ENCODE measurements at regions not wholly inside any gene's neighbourhood (a gene's known extent, or its start where the extent isn't known, plus 50 kb on each side); places are given as distances from the start of the nearest gene placed in this dataset.
"Not testable (repeated sequence)": the region's sequence is repeated elsewhere in the genome, so short reads cannot be mapped to it uniquely, and the experiment has no call there.

DNA sequence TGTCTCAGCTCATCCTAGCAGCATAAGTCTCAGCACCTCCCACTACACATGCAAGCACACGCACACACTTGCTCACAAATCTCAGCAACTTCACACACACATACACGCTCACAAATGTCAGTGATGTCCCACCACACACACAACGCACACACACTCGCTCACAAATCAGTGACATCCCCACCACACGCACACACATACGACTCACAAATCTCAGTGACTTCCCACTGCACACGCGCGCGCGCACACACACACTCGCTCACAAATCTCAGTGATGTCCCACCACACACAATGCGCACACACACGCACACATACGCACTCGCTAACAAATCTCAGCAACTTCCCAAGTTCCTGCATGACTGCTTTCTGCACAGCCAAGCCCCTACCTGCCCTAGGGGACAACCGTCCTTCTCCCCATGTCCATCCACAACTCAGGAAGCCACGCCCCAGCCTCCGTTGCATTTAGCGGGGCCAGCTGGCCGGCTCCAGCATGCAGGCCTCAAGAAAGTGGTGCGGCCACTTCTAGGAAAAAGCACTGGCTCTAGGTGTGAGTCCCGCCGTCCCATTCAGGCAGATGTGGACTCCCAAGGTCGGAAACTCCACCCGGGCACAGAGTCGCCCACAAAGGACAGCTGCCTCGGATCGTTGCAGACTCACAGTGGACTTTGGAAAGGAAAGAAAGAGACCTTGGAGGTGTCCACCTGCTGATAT is 180.1 kb upstream of the SALL3 start:
- H3K4ac ChIP-seq (ENCODE audit: low read depth in 1 of 2, low read length in 2 of 2), result no peak overlapping the region
- no peak for DNase-seq
- no peak overlapping the region for H3K18ac ChIP-seq (ENCODE audit: low read depth in 1 of 2, low read length in 2 of 2)
- peaks cover 5% of the 10 kb centered on the region for H3K9me3 ChIP-seq (ENCODE audit: control insufficient read depth, low read length)
- H3K79me1 ChIP-seq (replicated peaks; ENCODE audit: low read length, poor library complexity, severe bottlenecking), result no peaks in the 10 kb centered on the region
- no peak overlapping the region for H4K91ac ChIP-seq (ENCODE audit: low read length)
- no peak overlapping the region for H2AFZ ChIP-seq (ENCODE audit: low read depth, low read length)
- H3K9ac ChIP-seq (ENCODE audit: low read length), result no peak overlapping the region
- H2BK5ac ChIP-seq (ENCODE audit: low read depth, low read length, poor library complexity, severe bottlenecking), result no peak overlapping the region
- H4K8ac ChIP-seq (ENCODE audit: low read length), result no peak overlapping the region
- no peak overlapping the region for H2BK15ac ChIP-seq (ENCODE audit: low read depth, poor library complexity, severe bottlenecking)
- H2BK12ac ChIP-seq (ENCODE audit: low read length in 2 of 2), result no peak overlapping the region
- H3K36me3 ChIP-seq (ENCODE audit: control insufficient read depth in 1 of 2, insufficient read depth in 2 of 2, low read depth in 1 of 2, low read length in 2 of 2), result no peaks in the 10 kb centered on the region
- H3K4me2 ChIP-seq (ENCODE audit: low read length, poor library complexity, severe bottlenecking), result no peak overlapping the region
- no peaks in the 10 kb centered on the region for H3K4me1 ChIP-seq (ENCODE audit: control insufficient read depth, insufficient read depth, low read depth, low read length)
- H3K14ac ChIP-seq (ENCODE audit: low read length in 2 of 2), result no peak overlapping the region
- H3K27ac ChIP-seq (ENCODE audit: low read length, poor library complexity, severe bottlenecking), result no peak overlapping the region
- H3K27me3 ChIP-seq (ENCODE audit: control insufficient read depth in 1 of 2, insufficient read depth in 1 of 2, low read length in 2 of 2), result no peaks in the 10 kb centered on the region
- H3K4me3 ChIP-seq (ENCODE audit: insufficient read depth in 1 of 2, low read depth in 1 of 2, low read length in 2 of 2), result peak overlapping the region in 1 of 2 experiments; percentile 19
- no peak overlapping the region for H3K23ac ChIP-seq (ENCODE audit: low read length in 2 of 2)
- H2AK5ac ChIP-seq (ENCODE audit: low read length, severe bottlenecking), result no peak overlapping the region
- WGBS, result 89% methylated on average over 29 of the region's 29 CpGs
- H2BK120ac ChIP-seq (ENCODE audit: low read depth, low read length), result no peak overlapping the region

DNA sequence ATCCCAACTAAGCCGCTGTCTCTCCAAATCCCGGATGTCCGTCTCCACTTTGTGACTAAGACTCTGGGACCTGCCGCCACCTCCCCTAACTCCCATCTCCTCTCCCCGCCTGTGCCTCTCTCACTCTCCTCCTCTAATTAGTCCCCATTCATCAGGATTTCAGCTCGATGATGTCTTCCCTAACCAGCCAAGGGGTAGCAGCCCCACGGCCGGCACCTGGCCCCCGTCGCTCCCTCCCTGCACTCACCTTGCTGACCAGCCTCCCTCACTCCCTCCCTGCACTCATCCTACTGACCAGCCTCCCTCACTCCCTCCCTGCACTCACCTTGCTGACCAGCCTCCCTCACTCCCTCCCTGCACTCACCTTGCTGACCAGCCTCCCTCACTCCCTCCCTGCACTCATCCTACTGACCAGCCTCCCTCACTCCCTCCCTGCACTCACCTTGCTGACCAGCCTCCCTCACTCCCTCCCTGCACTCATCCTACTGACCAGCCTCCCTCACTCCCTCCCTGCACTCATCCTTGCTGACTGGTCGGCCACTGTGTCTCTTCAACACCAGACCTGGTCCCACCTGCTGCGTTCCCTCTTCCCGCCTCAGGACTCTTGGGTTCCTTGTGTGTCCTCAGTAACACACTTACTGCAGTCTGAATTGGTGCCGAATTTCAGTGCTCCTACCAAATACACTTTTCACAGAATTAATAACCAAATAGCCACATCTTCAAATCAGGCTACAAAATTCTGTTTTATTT is 179.3 kb upstream of the SALL3 start:
- not testable (repeated sequence) for H3K9me3 ChIP-seq (ENCODE audit: control insufficient read depth, low read length); H3K79me1 ChIP-seq (replicated peaks; ENCODE audit: low read length, poor library complexity, severe bottlenecking); H3K4me3 ChIP-seq (ENCODE audit: insufficient read depth in 1 of 2, low read depth in 1 of 2, low read length in 2 of 2); DNase-seq; H3K4me1 ChIP-seq (ENCODE audit: control insufficient read depth, insufficient read depth, low read depth, low read length); H2AK5ac ChIP-seq (ENCODE audit: low read length, severe bottlenecking); H3K36me3 ChIP-seq (ENCODE audit: control insufficient read depth in 1 of 2, insufficient read depth in 2 of 2, low read depth in 1 of 2, low read length in 2 of 2); H2AFZ ChIP-seq (ENCODE audit: low read depth, low read length); H3K14ac ChIP-seq (ENCODE audit: low read length in 2 of 2); H3K4ac ChIP-seq (ENCODE audit: low read depth in 1 of 2, low read length in 2 of 2); H3K23ac ChIP-seq (ENCODE audit: low read length in 2 of 2); H3K4me2 ChIP-seq (ENCODE audit: low read length, poor library complexity, severe bottlenecking); H3K9ac ChIP-seq (ENCODE audit: low read length); H2BK120ac ChIP-seq (ENCODE audit: low read depth, low read length); H2BK5ac ChIP-seq (ENCODE audit: low read depth, low read length, poor library complexity, severe bottlenecking); H4K8ac ChIP-seq (ENCODE audit: low read length); H4K91ac ChIP-seq (ENCODE audit: low read length); H3K18ac ChIP-seq (ENCODE audit: low read depth in 1 of 2, low read length in 2 of 2); H2BK15ac ChIP-seq (ENCODE audit: low read depth, poor library complexity, severe bottlenecking); H2BK12ac ChIP-seq (ENCODE audit: low read length in 2 of 2); H3K27me3 ChIP-seq (ENCODE audit: control insufficient read depth in 1 of 2, insufficient read depth in 1 of 2, low read length in 2 of 2); H3K27ac ChIP-seq (ENCODE audit: low read length, poor library complexity, severe bottlenecking)
- 75% methylated on average over 14 of the region's 14 CpGs for WGBS

DNA sequence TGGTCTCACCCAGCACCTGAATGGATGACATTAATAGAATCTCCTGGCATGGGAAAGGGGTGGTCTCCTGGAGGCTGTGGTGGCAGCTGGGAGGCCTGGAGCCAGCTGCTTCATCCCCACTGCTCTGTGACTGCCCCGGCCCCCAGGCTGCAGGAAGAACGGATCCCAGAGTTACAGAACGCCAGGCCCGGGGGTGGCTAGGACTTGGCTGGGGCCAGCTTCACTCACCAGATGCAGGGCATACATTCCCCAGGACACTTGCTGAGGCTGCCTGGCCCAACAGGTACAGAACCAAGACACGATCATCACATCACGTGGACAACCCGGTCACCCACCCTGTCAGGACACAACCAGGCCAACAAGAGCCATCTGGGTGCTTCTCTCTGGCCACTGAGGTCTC is 178.6 kb upstream of the SALL3 start:
- Histone ChIP-seq H3K27ac (ENCODE audit: low read length, poor library complexity, severe bottlenecking) (no peak overlapping the region), H3K4ac (ENCODE audit: low read depth in 1 of 2, low read length in 2 of 2) (no peak overlapping the region), H2BK12ac (ENCODE audit: low read length in 2 of 2) (no peak overlapping the region), H2AK5ac (ENCODE audit: low read length, severe bottlenecking) (no peak overlapping the region), H2BK5ac (ENCODE audit: low read depth, low read length, poor library complexity, severe bottlenecking) (no peak overlapping the region), H2AFZ (ENCODE audit: low read depth, low read length) (no peak overlapping the region), H3K4me1 (ENCODE audit: control insufficient read depth, insufficient read depth, low read depth, low read length) (no peaks in the 10 kb centered on the region), H3K27me3 (ENCODE audit: control insufficient read depth in 1 of 2, insufficient read depth in 1 of 2, low read length in 2 of 2) (no peaks in the 10 kb centered on the region), H3K9me3 (ENCODE audit: control insufficient read depth, low read length) (peaks cover 5% of the 10 kb centered on the region), H3K14ac (ENCODE audit: low read length in 2 of 2) (no peak overlapping the region), H3K9ac (ENCODE audit: low read length) (no peak overlapping the region), H3K23ac (ENCODE audit: low read length in 2 of 2) (no peak overlapping the region), H4K8ac (ENCODE audit: low read length) (no peak overlapping the region), H2BK15ac (ENCODE audit: low read depth, poor library complexity, severe bottlenecking) (no peak overlapping the region), H3K4me2 (ENCODE audit: low read length, poor library complexity, severe bottlenecking) (no peak overlapping the region), H3K36me3 (ENCODE audit: control insufficient read depth in 1 of 2, insufficient read depth in 2 of 2, low read depth in 1 of 2, low read length in 2 of 2) (no peaks in the 10 kb centered on the region), H3K4me3 (ENCODE audit: insufficient read depth in 1 of 2, low read depth in 1 of 2, low read length in 2 of 2) (no peak overlapping the region), H3K79me1 (replicated peaks; ENCODE audit: low read length, poor library complexity, severe bottlenecking) (no peaks in the 10 kb centered on the region), H4K91ac (ENCODE audit: low read length) (no peak overlapping the region), H3K18ac (ENCODE audit: low read depth in 1 of 2, low read length in 2 of 2) (no peak overlapping the region), H2BK120ac (ENCODE audit: low read depth, low read length) (no peak overlapping the region)
- no peak for DNase-seq
- WGBS, result 73% methylated on average over 6 of the region's 7 CpGs

DNA sequence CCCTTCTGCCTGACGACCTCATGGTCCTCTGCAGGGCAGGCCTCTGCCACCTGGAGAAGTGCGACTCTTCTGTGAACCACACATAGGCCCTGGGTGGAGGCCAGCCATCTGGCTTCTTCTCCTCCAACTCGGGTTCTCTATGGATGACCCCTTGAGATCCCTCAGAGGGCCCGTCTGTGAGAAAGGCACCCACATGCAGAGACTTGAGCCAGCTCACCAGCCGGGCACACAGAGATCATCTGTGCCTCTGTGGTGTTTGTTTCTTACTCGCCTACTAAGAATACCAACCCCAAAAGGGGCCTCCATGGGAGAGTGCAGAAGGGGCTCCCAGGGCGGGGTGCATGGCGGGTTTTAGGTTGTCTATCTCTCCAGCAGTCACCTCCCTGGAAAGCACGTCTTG is 176.5 kb upstream of the SALL3 start:
- Histone ChIP-seq H3K9me3 (ENCODE audit: control insufficient read depth, low read length) (peaks cover 8% of the 10 kb centered on the region), H2BK5ac (ENCODE audit: low read depth, low read length, poor library complexity, severe bottlenecking) (no peak overlapping the region), H2AK5ac (ENCODE audit: low read length, severe bottlenecking) (no peak overlapping the region), H3K27me3 (ENCODE audit: control insufficient read depth in 1 of 2, insufficient read depth in 1 of 2, low read length in 2 of 2) (no peaks in the 10 kb centered on the region), H3K9ac (ENCODE audit: low read length) (no peak overlapping the region), H2BK15ac (ENCODE audit: low read depth, poor library complexity, severe bottlenecking) (no peak overlapping the region), H4K8ac (ENCODE audit: low read length) (no peak overlapping the region), H2BK120ac (ENCODE audit: low read depth, low read length) (no peak overlapping the region), H2AFZ (ENCODE audit: low read depth, low read length) (no peak overlapping the region), H3K79me1 (replicated peaks; ENCODE audit: low read length, poor library complexity, severe bottlenecking) (no peaks in the 10 kb centered on the region), H3K4me1 (ENCODE audit: control insufficient read depth, insufficient read depth, low read depth, low read length) (no peaks in the 10 kb centered on the region), H3K27ac (ENCODE audit: low read length, poor library complexity, severe bottlenecking) (no peak overlapping the region), H3K23ac (ENCODE audit: low read length in 2 of 2) (no peak overlapping the region), H2BK12ac (ENCODE audit: low read length in 2 of 2) (no peak overlapping the region), H4K91ac (ENCODE audit: low read length) (no peak overlapping the region), H3K36me3 (ENCODE audit: control insufficient read depth in 1 of 2, insufficient read depth in 2 of 2, low read depth in 1 of 2, low read length in 2 of 2) (no peaks in the 10 kb centered on the region), H3K4me2 (ENCODE audit: low read length, poor library complexity, severe bottlenecking) (no peak overlapping the region), H3K18ac (ENCODE audit: low read depth in 1 of 2, low read length in 2 of 2) (no peak overlapping the region), H3K14ac (ENCODE audit: low read length in 2 of 2) (no peak overlapping the region), H3K4ac (ENCODE audit: low read depth in 1 of 2, low read length in 2 of 2) (no peak overlapping the region), H3K4me3 (ENCODE audit: insufficient read depth in 1 of 2, low read depth in 1 of 2, low read length in 2 of 2) (no peak overlapping the region)
- WGBS, result 71% methylated on average over 9 of the region's 9 CpGs
- no peak for DNase-seq

All from mesenchymal stem cell (in vitro differentiated cells and primary cell).